Cardiac muscle cell (in vitro differentiated cells and primary cell): ENCODE measurements at regions not wholly inside any gene's neighbourhood (a gene's known extent, or its start where the extent isn't known, plus 50 kb on each side); places are given as distances from the start of the nearest gene placed in this dataset.

Source experiments
- DNase-seq, 2 donors: peaks; one replicate each; pipeline versions ENCODE4 v3.0.0 to v3.0.0-alpha.2; 2010 to 2017; ENCODE audit warnings: low read depth in 1 of 2, low spot score in 1 of 2
- H3K27ac ChIP-seq: fragments of 200-600 bp; sonication (generic); 2 replicates; pipeline ENCODE4 v1.5.1; 2016
- H3K27me3 ChIP-seq: fragments of 200-600 bp; sonication (generic); 2 replicates; pipeline ENCODE4 v1.6.0; 2016; ENCODE audit warnings: control low read depth
- H3K36me3 ChIP-seq: fragments of 200-600 bp; sonication (generic); 2 replicates; pipeline ENCODE4 v1.5.1; 2016; ENCODE audit warnings: control low read depth
- H3K4me1 ChIP-seq: fragments of 200-600 bp; sonication (generic); 2 replicates; pipeline ENCODE4 v1.8.1; 2017; ENCODE audit warnings: low read depth, mild to moderate bottlenecking, mixed run types
- H3K4me3 ChIP-seq: fragments of 200-600 bp; sonication (generic); 2 replicates; pipeline ENCODE4 v1.5.1; 2016; ENCODE audit warnings: mild to moderate bottlenecking
- H3K9me3 ChIP-seq: fragments of 200-600 bp; sonication (generic); 2 replicates; pipeline ENCODE4 v1.5.1; 2017; ENCODE audit warnings: low read depth, mild to moderate bottlenecking, control low read depth
- CTCF ChIP-seq: IDR thresholded peaks from 2 replicates; pipeline ENCODE4 v1.5.1; 2012; ENCODE audit warnings: low read depth, mild to moderate bottlenecking, low read length

- H3K4me3 ChIP-seq = no peak overlapping the region
- H3K4me1 ChIP-seq = no peaks in the 10 kb centered on the region
- no peaks in the 10 kb centered on the region for H3K36me3 ChIP-seq
- no peak overlapping the region for H3K27ac ChIP-seq
- DNase-seq = no peak
- no peaks in the 10 kb centered on the region for H3K27me3 ChIP-seq
- TF ChIP-seq CTCF = no peak
- no peaks in the 10 kb centered on the region for H3K9me3 ChIP-seq
Observed at GRCh38 chr12:124205405-124205804, 89.5 kb upstream of the RFLNA start.

DNA sequence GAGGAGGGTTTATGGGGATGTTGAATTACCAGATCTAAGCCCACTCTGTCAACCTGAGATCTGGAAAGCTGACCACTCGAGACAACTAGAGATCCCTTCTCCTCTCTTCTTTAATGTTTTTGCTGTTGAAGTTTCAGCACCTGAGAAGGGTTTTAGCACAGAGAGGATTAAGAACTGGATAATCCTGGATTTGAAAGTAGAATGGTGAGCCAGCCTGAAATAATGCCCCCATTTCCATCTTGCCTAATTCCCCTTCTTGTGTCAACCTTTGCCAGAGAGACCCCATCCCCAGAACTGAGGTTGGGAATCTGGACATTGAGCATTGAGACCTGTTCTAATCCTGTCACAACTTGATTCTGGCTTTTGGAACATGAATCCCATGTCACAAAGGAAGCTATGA lies 87.8 kb upstream of the RFLNA start:
- H3K4me3 ChIP-seq = no peak overlapping the region
- H3K27me3 ChIP-seq = no peaks in the 10 kb centered on the region
- no peaks in the 10 kb centered on the region for H3K36me3 ChIP-seq
- no peaks in the 10 kb centered on the region for H3K9me3 ChIP-seq
- DNase-seq = no peak
- no peak for TF ChIP-seq CTCF
- H3K4me1 ChIP-seq = no peaks in the 10 kb centered on the region
- H3K27ac ChIP-seq = no peak overlapping the region

GRCh38 chr12:124207617-124208016 lies 87.3 kb upstream of the RFLNA start:
- Histone ChIP-seq H3K4me3 (no peak overlapping the region), H3K27ac (no peak overlapping the region), H3K27me3 (no peaks in the 10 kb centered on the region), H3K9me3 (no peaks in the 10 kb centered on the region), H3K4me1 (no peaks in the 10 kb centered on the region), H3K36me3 (no peaks in the 10 kb centered on the region)
- peak; percentile 25 to 77 for DNase-seq
- TF ChIP-seq CTCF = no peak

- H3K9me3 ChIP-seq = no peaks in the 10 kb centered on the region
- no peaks in the 10 kb centered on the region for H3K4me1 ChIP-seq
- no peak for TF ChIP-seq CTCF
- H3K27me3 ChIP-seq = no peaks in the 10 kb centered on the region
- no peaks in the 10 kb centered on the region for H3K36me3 ChIP-seq
- H3K4me3 ChIP-seq = no peak overlapping the region
- DNase-seq = peak in 1 of 2 donors; percentile 71
- H3K27ac ChIP-seq = no peak overlapping the region
Observed at GRCh38 chr12:124208489-124208888, 86.4 kb upstream of the RFLNA start.

DNA sequence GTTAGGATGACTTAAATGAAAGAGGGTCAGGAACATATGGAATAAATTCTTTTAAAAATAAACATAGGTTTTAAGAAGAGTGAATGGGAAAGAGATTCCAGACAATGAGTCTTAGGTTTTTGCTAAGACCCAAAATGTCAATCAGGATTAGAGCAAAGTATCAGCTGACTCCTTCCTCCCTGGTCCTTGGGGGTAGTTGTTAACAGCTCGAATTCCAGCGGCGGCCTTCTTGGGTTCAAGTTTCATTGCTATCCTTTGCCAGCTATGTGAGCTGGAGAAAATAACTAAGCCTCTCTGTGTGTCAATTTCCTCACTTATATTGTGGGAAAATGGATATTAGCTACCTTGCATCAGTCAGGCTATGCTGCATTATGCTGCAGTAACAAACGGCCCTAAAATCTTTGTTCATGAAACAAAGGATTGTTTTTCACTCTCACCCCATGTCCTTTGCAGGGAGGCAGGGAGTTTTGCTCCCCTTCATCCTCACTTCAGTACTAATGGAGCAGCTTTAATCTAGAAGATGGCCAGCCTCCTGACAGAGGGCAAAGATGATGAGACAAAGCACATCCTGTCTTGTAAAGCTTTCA lies 83.8 kb upstream of the RFLNA start:
- no peaks in the 10 kb centered on the region for H3K27me3 ChIP-seq
- no peak overlapping the region for H3K4me3 ChIP-seq
- no peak for DNase-seq
- no peak for TF ChIP-seq CTCF
- H3K27ac ChIP-seq = no peak overlapping the region
- H3K4me1 ChIP-seq = no peaks in the 10 kb centered on the region
- no peaks in the 10 kb centered on the region for H3K9me3 ChIP-seq
- no peaks in the 10 kb centered on the region for H3K36me3 ChIP-seq

- Histone ChIP-seq H3K4me1 (no peaks in the 10 kb centered on the region), H3K4me3 (no peak overlapping the region), H3K9me3 (no peaks in the 10 kb centered on the region), H3K27me3 (no peaks in the 10 kb centered on the region), H3K36me3 (no peaks in the 10 kb centered on the region), H3K27ac (no peak overlapping the region)
- no peak for DNase-seq
- no peak for TF ChIP-seq CTCF
Observed at GRCh38 chr12:124211753-124212152, 83.1 kb upstream of the RFLNA start.
